ENCODE measurements at regions not wholly inside any gene's neighbourhood (a gene's known extent, or its start where the extent isn't known, plus 50 kb on each side); places are given as distances from the start of the nearest gene placed in this dataset.

DNA sequence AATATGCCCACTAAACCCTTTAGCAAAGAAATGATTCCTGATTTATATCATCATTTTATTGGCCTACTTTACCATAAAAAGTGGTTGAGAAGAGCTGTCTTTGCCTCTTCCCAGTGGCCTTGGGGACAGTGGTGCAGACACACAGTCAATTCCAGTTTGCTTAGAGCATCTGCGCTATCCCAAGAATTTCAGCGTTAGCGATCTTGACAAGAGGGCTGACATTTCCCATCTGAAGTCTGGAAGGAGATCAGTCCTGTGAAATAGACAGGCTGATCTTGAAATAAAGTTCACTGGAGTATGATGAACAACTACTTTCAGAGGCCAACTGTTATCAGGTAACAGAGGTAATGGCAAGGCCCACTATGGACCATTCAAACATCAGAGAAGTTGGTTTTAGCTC lies 475.3 kb upstream of the NRP1 start:
- H3K4me2 ChIP-seq (ENCODE audit: low read depth, low read length, poor library complexity, severe bottlenecking), result no peak overlapping the region
- TF ChIP-seq, protein P1, sequence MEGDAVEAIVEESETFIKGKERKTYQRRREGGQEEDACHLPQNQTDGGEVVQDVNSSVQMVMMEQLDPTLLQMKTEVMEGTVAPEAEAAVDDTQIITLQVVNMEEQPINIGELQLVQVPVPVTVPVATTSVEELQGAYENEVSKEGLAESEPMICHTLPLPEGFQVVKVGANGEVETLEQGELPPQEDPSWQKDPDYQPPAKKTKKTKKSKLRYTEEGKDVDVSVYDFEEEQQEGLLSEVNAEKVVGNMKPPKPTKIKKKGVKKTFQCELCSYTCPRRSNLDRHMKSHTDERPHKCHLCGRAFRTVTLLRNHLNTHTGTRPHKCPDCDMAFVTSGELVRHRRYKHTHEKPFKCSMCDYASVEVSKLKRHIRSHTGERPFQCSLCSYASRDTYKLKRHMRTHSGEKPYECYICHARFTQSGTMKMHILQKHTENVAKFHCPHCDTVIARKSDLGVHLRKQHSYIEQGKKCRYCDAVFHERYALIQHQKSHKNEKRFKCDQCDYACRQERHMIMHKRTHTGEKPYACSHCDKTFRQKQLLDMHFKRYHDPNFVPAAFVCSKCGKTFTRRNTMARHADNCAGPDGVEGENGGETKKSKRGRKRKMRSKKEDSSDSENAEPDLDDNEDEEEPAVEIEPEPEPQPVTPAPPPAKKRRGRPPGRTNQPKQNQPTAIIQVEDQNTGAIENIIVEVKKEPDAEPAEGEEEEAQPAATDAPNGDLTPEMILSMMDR (conservative IDR thresholded peaks at IDR 0.05; ENCODE audit: low read length), result no peak
- TF ChIP-seq EZH2phosphoT487 (IDR thresholded peaks at IDR 0.05; ENCODE audit: borderline replicate concordance), result no peak
- H3K9me2 ChIP-seq (replicated peaks; ENCODE audit: low read depth, low read length), result no peaks in the 10 kb centered on the region
- H3K27me3 ChIP-seq (ENCODE audit: insufficient read depth, low read length, poor library complexity, severe bottlenecking), result no peaks in the 10 kb centered on the region
- no peaks in the 10 kb centered on the region for H3F3A ChIP-seq (ENCODE audit: low read depth)
- H2AFZ ChIP-seq (ENCODE audit: low read length), result no peak overlapping the region
- no peaks in the 10 kb centered on the region for H3K4me1 ChIP-seq (ENCODE audit: insufficient read depth, low read length, poor library complexity, severe bottlenecking)
- no peaks in the 10 kb centered on the region for H3K79me2 ChIP-seq (ENCODE audit: insufficient read depth, low read length)
- no peaks in the 10 kb centered on the region for H4K20me1 ChIP-seq (ENCODE audit: insufficient read depth, low read length, poor library complexity, severe bottlenecking)
- H3K4me3 ChIP-seq (ENCODE audit: low read length, poor library complexity, severe bottlenecking), result no peak overlapping the region
- H3K9ac ChIP-seq (ENCODE audit: low read depth, low read length, poor library complexity, severe bottlenecking), result no peak overlapping the region
- no peaks in the 10 kb centered on the region for H3K36me3 ChIP-seq (ENCODE audit: insufficient read depth, low read length)
- H3K9me3 ChIP-seq (ENCODE audit: insufficient read depth, low read depth, low read length), result no peaks in the 10 kb centered on the region

DNA sequence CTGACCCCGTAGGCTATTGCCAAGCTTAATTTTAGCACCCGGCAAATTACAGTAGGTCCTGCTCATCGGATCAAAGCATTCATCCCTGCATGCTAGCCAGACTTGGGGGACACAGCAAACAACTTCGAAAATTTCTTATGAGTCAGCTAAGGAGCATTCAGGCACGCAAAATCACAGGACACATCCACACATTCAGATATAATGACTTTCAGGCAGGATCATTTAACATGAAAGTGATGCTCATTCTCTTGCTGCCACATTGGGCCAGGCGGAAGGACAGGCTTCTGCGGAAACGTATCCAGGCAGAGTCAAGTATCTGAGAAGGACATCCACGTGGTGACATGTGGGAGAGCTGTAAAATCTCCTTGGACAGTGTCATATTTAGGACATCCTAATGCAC lies 474.0 kb upstream of the NRP1 start:
- Histone ChIP-seq H3K4me2 (ENCODE audit: low read depth, low read length, poor library complexity, severe bottlenecking) (no peak overlapping the region), H3F3A (ENCODE audit: low read depth) (no peaks in the 10 kb centered on the region)

DNA sequence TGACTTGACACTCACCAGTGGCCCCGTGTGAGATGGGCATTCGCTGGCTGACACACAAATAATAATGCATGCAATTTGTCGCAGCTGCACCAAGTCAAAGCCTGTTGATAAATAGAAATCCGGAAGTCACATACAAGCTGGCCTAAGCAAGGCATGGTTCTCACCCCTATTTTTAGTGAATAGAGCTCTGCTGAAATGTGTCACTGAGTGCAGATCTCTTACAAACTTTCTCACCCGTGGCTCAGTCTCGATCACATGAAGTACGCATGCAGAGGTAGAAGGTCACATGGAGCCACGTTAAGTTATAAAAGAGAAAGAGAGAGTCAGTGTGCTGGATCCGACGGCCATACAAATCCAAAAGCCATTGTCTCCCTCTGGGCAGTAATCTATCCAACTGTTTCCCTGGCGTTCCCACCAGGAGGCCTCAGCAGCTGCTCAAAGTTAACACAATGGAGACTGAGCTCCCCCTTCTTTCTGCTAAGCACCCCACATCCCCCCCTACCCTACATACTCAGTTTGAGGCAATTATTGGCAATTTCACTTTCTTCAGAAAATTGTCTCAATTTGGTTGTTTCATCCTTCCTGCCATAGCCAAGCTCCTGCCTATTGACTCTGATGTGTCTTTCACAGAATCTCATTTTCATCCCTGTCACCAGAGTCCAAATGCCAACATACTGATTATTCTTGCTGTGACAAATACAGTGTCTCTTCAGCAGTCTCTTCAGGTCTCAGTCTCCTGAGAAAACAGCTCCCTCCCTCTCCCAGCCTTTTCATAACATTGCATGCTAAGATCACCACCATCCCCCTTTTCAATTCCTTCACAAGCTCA lies 473.3 kb upstream of the NRP1 start:
- Histone ChIP-seq H3K79me2 (ENCODE audit: insufficient read depth, low read length) (no peaks in the 10 kb centered on the region), H3K9ac (ENCODE audit: low read depth, low read length, poor library complexity, severe bottlenecking) (no peak overlapping the region), H3K4me1 (ENCODE audit: insufficient read depth, low read length, poor library complexity, severe bottlenecking) (no peaks in the 10 kb centered on the region), H3K27me3 (ENCODE audit: insufficient read depth, low read length, poor library complexity, severe bottlenecking) (no peaks in the 10 kb centered on the region), H3K9me2 (replicated peaks; ENCODE audit: low read depth, low read length) (no peaks in the 10 kb centered on the region), H2AFZ (ENCODE audit: low read length) (no peak overlapping the region), H3F3A (ENCODE audit: low read depth) (no peaks in the 10 kb centered on the region), H3K4me2 (ENCODE audit: low read depth, low read length, poor library complexity, severe bottlenecking) (no peak overlapping the region), H3K4me3 (ENCODE audit: low read length, poor library complexity, severe bottlenecking) (no peak overlapping the region), H3K36me3 (ENCODE audit: insufficient read depth, low read length) (no peaks in the 10 kb centered on the region), H3K9me3 (ENCODE audit: insufficient read depth, low read depth, low read length) (no peaks in the 10 kb centered on the region), H4K20me1 (ENCODE audit: insufficient read depth, low read length, poor library complexity, severe bottlenecking) (no peaks in the 10 kb centered on the region)
- TF ChIP-seq, protein P1 (conservative IDR thresholded peaks at IDR 0.05; ENCODE audit: low read length), result no peak
- TF ChIP-seq EZH2phosphoT487 (IDR thresholded peaks at IDR 0.05; ENCODE audit: borderline replicate concordance), result no peak

More for the DNA sequence above, 474.0 kb upstream of the NRP1 start:
- Histone ChIP-seq H3K9me2 (replicated peaks; ENCODE audit: low read depth, low read length) (no peaks in the 10 kb centered on the region), H3K79me2 (ENCODE audit: insufficient read depth, low read length) (no peaks in the 10 kb centered on the region), H2AFZ (ENCODE audit: low read length) (no peak overlapping the region), H3K27me3 (ENCODE audit: insufficient read depth, low read length, poor library complexity, severe bottlenecking) (no peaks in the 10 kb centered on the region), H3K9ac (ENCODE audit: low read depth, low read length, poor library complexity, severe bottlenecking) (no peak overlapping the region), H3K4me1 (ENCODE audit: insufficient read depth, low read length, poor library complexity, severe bottlenecking) (no peaks in the 10 kb centered on the region), H4K20me1 (ENCODE audit: insufficient read depth, low read length, poor library complexity, severe bottlenecking) (no peaks in the 10 kb centered on the region), H3K4me3 (ENCODE audit: low read length, poor library complexity, severe bottlenecking) (no peak overlapping the region), H3K9me3 (ENCODE audit: insufficient read depth, low read depth, low read length) (no peaks in the 10 kb centered on the region), H3K36me3 (ENCODE audit: insufficient read depth, low read length) (no peaks in the 10 kb centered on the region)
- TF ChIP-seq EZH2phosphoT487 (IDR thresholded peaks at IDR 0.05; ENCODE audit: borderline replicate concordance), result no peak
- TF ChIP-seq, protein P1 (conservative IDR thresholded peaks at IDR 0.05; ENCODE audit: low read length), result no peak
